HG03432 (cell line): ENCODE measurements at regions not wholly inside any gene's neighbourhood (a gene's known extent, or its start where the extent isn't known, plus 50 kb on each side); places are given as distances from the start of the nearest gene placed in this dataset.
A peak's percentile ranks its signal among the peaks of the same experiment; 100 is the strongest.
"Not testable (repeated sequence)": the region's sequence is repeated elsewhere in the genome, so short reads cannot be mapped to it uniquely, and the experiment has no call there.

Experiments
- ATAC-seq: cut with Tn5 transposase; IDR thresholded peaks from one replicate; pipeline ENCODE4 v1.9.1; 2021; ENCODE audit warnings: mild to moderate bottlenecking, moderate library complexity; ENCODE audit not compliant: unreplicated experiment

- ATAC-seq = no peak
These were observed 633.7 kb downstream of the MECOM start for GRCh38 chr3:169029674-169030285.

- no peak for ATAC-seq
These were observed 634.8 kb downstream of the MECOM start for GRCh38 chr3:169028716-169029115.

GRCh38 chr3:169026543-169027182 lies 636.8 kb downstream of the MECOM start:
- ATAC-seq = no peak

DNA sequence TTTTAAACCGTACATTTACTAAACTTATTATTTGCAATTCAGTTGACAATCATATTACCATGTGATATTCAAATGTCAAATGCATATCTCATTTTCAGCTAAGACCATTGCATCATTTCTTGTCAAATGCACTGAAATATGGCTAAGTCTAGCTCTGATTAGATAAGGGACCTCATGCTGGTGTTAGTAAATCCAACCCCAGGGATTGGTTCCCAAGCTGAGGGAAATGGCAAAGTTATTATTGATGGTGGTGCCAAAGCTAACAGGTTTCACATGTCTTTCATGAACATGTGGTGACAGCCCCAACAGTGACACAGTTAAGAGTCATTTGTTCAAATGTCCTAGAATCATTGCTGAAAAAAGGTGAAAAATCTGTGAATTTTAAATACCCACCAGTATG lies 641.1 kb downstream of the MECOM start:
- no peak for ATAC-seq

DNA sequence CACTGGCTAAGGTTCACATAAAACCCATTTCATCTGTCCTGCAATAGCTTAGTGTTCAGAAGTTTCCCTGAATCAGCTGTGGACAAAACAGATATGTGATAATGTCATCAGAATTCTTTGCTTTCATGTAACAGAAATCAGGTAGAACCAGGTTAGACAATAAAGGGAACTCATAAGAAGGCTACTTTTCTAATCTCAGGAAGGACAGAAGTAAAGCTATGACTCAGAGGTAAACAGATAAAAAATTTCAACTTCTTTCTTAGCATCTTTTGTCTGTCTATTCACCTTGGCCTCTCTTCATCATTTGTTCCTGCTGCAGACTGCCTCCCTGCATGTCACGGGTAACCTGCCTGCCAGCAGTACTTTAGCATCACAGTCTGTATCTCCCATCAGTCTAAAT lies 643.1 kb downstream of the MECOM start:
- ATAC-seq = no peak

DNA sequence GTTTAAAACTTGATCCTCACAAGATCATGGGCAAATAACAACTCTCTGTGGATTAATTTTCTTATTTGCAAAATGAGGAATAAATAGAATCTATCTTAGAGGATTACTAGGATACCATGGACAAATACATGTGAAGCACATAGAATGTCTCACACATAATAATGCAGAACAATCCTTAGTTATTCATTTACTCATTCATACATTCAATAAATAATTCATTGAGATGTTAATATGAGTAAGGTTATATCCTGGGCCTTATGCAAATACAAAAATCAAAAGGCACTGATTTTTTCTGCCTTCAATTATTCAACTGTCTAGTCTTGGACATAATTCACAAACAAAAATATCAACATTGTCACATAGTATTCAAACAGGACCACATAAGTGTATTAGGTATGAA lies 654.1 kb downstream of the MECOM start:
- ATAC-seq = no peak

GRCh38 chr3:169008776-169009358 lies 654.6 kb downstream of the MECOM start:
- ATAC-seq = no peak

- ATAC-seq = no peak
These were observed 656.4 kb downstream of the MECOM start for GRCh38 chr3:169007145-169007544.

DNA sequence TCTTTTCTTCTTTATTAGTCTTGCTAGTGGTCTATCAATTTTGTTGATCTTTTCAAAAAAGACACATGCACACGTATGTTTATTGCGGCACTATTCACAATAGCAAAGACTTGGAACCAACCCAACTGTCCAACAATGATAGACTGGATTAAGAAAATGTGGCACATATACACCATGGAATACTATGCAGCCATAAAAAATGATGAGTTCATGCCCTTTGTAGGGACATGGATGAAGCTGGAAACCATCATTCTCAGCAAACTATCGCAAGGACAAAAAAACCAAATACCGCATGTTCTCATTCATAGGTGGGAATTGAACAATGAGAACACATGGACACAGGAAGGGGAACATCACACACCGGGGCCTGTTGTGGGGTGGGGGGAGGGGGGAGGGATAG lies 657.1 kb downstream of the MECOM start:
- not testable (repeated sequence) for ATAC-seq

DNA sequence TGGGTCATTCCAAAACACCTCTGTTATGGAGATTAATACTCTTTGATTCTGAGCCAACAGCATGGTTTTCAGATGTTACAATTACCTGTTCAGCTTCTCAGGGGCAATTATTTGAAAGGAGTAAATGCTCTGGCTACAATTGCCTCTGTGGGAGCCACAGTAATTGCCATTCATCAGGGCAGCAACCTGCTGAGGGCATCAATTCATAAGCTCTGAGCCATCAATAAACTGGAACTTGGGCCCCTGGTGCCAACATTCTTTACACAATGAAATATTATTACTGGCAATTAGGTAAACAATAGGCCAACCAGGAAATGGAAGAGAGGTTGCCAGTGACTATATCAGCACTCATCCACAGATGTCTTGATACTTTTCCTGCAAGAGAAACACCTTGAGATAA lies 660.8 kb downstream of the MECOM start:
- ATAC-seq = no peak

DNA sequence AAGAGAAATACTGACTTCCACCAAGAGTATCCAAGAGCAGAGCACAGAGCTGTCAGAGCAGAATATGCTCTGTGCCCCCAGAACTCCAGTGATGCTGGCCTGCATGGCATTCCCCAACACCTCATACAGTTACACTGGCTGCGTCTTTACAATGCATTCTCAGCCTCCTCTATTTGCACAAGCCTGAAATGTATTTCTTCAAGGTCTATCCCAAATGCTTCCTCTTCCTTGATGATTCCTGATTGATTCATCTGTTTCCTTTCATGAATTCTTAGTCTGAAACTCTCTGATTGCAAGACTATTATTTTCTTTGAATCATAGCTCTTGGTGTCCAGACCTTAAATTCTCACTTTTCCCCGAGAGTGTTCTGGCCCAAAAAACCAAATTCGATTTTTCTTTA lies 664.7 kb downstream of the MECOM start:
- ATAC-seq = no peak

- ATAC-seq = no peak
These were observed 666.0 kb downstream of the MECOM start for GRCh38 chr3:168997488-168997887.

DNA sequence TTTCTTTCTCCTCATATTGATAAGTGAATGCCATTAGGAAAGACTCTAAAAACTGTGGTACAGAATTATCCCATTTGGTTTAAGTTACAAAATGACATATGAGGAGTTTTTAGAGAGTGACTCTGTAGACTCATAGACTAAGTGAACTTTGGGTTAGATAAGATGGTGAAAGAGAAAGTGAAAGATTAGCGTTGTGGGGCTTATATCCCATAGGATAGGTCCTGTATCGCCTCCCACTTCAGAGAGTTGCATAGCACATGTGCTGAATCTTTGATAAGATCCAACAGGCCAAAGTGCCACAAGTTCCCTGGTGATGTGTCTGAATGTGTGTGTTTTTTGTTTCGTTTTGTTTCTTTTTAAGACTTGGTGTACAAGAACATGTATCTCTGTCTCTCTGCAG lies 666.9 kb downstream of the MECOM start:
- peak; percentile 45 for ATAC-seq

DNA sequence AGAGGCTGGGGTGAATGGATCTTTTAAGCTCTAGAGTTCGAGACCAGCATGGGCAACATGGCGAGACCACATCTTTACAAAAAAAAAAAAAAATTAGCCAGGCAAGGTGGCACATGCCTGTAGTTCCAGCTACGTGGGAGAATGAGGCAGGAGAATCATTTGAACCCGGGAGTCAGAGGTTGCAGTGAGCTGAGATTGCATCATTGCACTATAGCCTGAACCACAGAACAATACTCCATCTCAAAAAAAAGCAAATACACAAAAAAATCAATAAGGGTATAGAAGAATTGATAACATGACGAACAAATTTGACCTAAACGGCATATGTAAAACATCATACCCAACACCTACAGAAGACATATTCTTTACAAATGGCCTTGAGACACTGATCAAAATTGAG lies 668.4 kb downstream of the MECOM start:
- ATAC-seq = no peak

DNA sequence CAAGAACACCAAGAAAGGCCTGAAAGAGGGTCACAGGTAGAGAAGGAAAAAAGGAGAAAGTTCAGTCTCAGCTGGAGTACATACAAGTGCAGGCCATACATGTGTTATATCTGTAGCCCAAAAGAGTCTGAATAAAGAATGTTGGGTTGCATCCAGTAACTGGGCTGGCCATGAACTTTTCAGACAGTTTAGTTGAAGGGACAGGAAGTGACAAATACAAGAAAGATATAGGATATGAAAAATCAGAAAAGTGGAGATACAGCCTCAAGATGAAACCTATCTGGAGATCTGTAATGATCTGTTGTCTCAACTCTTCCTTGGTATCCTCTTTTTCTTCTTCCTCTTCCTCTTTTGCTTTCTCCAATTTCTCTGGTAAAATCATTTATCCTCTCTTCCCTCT lies 671.7 kb downstream of the MECOM start:
- ATAC-seq = no peak

GRCh38 chr3:168990621-168991020 lies 672.9 kb downstream of the MECOM start:
- no peak for ATAC-seq

GRCh38 chr3:168990134-168990533 lies 673.4 kb downstream of the MECOM start:
- ATAC-seq = no peak

DNA sequence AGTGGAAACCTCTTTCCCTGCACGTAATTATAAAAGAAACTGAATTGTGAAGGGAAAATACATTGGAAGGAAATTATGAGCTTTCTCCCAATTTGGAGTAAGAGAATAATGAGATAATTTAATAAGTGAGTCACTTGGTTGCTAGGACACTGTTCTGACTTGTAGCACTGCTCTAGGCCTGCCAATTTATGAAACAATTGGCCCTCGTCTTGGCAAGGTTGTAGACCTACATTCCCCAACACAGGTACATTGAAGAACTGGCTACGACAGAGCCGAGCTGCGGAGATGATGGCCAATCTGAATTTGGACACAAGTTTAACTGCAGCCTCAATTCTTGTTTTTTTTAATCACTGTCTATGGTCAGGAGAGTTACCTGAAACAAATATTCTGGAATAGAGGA lies 674.1 kb downstream of the MECOM start:
- no peak for ATAC-seq

GRCh38 chr3:168988853-168989252 lies 674.7 kb downstream of the MECOM start:
- no peak for ATAC-seq

DNA sequence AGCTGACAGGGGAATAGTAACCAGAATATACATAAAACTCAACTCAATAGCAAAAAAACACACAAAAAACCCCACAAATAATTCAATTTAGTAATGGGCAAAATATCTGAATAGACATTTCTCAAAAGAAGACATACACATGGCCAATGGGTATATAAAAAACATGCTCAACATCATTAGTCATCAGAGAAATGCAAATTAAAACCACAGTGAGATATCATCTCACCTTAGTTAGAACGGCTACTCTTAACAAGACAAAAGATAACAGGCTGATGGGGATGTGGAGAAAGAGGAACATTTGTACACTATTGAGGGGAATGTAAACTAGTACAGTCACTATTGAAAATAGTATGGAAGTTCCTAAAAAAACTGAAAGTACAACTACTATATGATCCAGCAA lies 678.6 kb downstream of the MECOM start:
- no peak for ATAC-seq

DNA sequence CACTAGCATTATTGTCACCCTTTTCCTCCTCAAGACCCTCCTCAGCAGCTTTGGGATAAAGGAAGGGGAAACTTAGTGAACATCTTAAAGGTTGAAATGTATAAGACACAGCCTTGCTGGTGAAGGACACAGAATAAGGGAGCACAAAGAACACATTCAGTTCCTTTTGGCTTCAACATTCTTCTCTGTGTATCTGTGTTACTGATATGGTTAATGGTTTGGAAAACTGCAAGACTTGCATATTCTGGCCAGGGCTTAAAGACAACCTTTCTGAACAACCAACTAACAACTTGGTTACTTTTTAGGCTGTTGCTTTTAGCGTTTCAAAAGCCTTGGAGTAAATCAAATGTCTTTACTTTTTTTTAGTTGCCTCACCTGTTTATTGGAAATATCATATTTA lies 680.5 kb downstream of the MECOM start:
- ATAC-seq = no peak

DNA sequence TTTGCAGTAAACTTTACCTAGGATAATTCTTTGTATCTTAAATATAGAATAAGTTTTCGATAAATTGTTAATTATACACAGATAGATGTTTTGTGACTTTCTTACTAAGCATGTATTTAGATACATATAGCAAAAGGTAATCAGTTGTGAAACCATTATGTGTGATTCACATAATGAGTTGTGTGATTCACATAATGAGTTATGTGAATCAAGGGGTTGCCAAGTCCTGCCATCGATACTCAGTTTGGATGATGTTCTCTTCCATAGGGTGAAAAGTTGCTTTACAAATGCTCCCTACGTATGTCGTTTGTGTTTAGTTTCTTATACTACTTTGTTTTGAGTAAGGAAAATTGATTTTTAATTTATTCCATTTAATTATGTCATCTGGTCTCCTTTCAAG lies 682.1 kb downstream of the MECOM start:
- ATAC-seq = no peak
